Mesenchymal stem cell (in vitro differentiated cells and primary cell): ENCODE measurements at regions not wholly inside any gene's neighbourhood (a gene's known extent, or its start where the extent isn't known, plus 50 kb on each side); places are given as distances from the start of the nearest gene placed in this dataset.

Experiments
- DNase-seq: peaks from one replicate; pipeline ENCODE4 v3.0.0-alpha.2; 2013
- H2AFZ ChIP-seq: one replicate; pipeline ENCODE4 v1.6.1; 2013; ENCODE audit warnings: low read depth, mild to moderate bottlenecking, control low read depth, inconsistent platforms, low read length, moderate library complexity
- H2AK5ac ChIP-seq: 2 replicates; pipeline ENCODE4 v1.6.1; 2013; ENCODE audit warnings: low read length, moderate library complexity, mild to moderate bottlenecking, inconsistent platforms; ENCODE audit not compliant: severe bottlenecking
- H2BK120ac ChIP-seq: one replicate; pipeline ENCODE4 v1.6.1; 2013; ENCODE audit warnings: low read depth, mild to moderate bottlenecking, inconsistent platforms, low read length, moderate library complexity
- H2BK12ac ChIP-seq, 2 experiments: one replicate each; pipeline ENCODE4 v1.6.1; 2013; ENCODE audit warnings: inconsistent platforms in 2 of 2, low read length in 2 of 2, mild to moderate bottlenecking in 2 of 2, moderate library complexity in 2 of 2, control low read depth in 1 of 2
- H2BK15ac ChIP-seq: one replicate; pipeline ENCODE4 v1.6.1; 2013; ENCODE audit warnings: mild to moderate bottlenecking, low read depth, inconsistent platforms; ENCODE audit not compliant: poor library complexity, severe bottlenecking
- H2BK5ac ChIP-seq: 2 replicates; pipeline ENCODE4 v1.6.1; 2013; ENCODE audit warnings: low read depth, mild to moderate bottlenecking, low read length, control low read depth, inconsistent platforms; ENCODE audit not compliant: poor library complexity, severe bottlenecking
- H3K14ac ChIP-seq, 2 experiments: one replicate each; pipeline ENCODE4 v1.6.1; 2013; ENCODE audit warnings: inconsistent platforms in 2 of 2, low read length in 2 of 2, control low read depth in 1 of 2, mild to moderate bottlenecking in 1 of 2, moderate library complexity in 1 of 2
- H3K18ac ChIP-seq, 2 experiments: one replicate each; pipeline ENCODE4 v1.6.1; 2013; ENCODE audit warnings: inconsistent platforms in 2 of 2, low read length in 2 of 2, control low read depth in 1 of 2, low read depth in 1 of 2, mild to moderate bottlenecking in 1 of 2
- H3K23ac ChIP-seq, 2 experiments: one replicate each; pipeline ENCODE4 v1.6.1; 2013; ENCODE audit warnings: inconsistent platforms in 2 of 2, low read length in 2 of 2, mild to moderate bottlenecking in 2 of 2, moderate library complexity in 2 of 2, control low read depth in 1 of 2
- H3K27ac ChIP-seq: 2 replicates; pipeline ENCODE4 v1.5.1; 2013; ENCODE audit warnings: mild to moderate bottlenecking, moderate library complexity, low read length, control low read depth, inconsistent platforms; ENCODE audit not compliant: poor library complexity, severe bottlenecking
- H3K27me3 ChIP-seq, 2 experiments: 2 replicates each; pipeline versions ENCODE4 v1.6.1 to v1.7.0; 2013; ENCODE audit warnings: low read length in 2 of 2, mild to moderate bottlenecking in 2 of 2, moderate library complexity in 2 of 2, control low read depth in 1 of 2, inconsistent platforms in 1 of 2; ENCODE audit not compliant: control insufficient read depth in 1 of 2, insufficient read depth in 1 of 2
- H3K36me3 ChIP-seq, 2 experiments: 2 replicates each; pipeline versions ENCODE4 v1.6.1 to v1.7.0; 2013; ENCODE audit warnings: low read length in 2 of 2, control low read depth in 1 of 2, inconsistent platforms in 1 of 2, low read depth in 1 of 2, mild to moderate bottlenecking in 1 of 2; ENCODE audit not compliant: insufficient read depth in 2 of 2, control insufficient read depth in 1 of 2
- H3K4ac ChIP-seq, 2 experiments: one replicate each; pipeline ENCODE4 v1.6.1; 2013; ENCODE audit warnings: inconsistent platforms in 2 of 2, low read length in 2 of 2, mild to moderate bottlenecking in 2 of 2, moderate library complexity in 2 of 2, control low read depth in 1 of 2, low read depth in 1 of 2
- H3K4me1 ChIP-seq: 2 replicates; pipeline ENCODE4 v1.6.1; 2013; ENCODE audit warnings: low read depth, low read length, control low read depth; ENCODE audit not compliant: control insufficient read depth, insufficient read depth
- H3K4me2 ChIP-seq: 2 replicates; pipeline ENCODE4 v1.6.1; 2013; ENCODE audit warnings: low read length, mild to moderate bottlenecking, inconsistent platforms; ENCODE audit not compliant: poor library complexity, severe bottlenecking
- H3K4me3 ChIP-seq, 2 experiments: 2 replicates each; pipeline versions ENCODE4 v1.5.1 to v1.7.0; 2013; ENCODE audit warnings: low read length in 2 of 2, mild to moderate bottlenecking in 2 of 2, control low read depth in 1 of 2, low read depth in 1 of 2; ENCODE audit not compliant: insufficient read depth in 1 of 2
- H3K79me1 ChIP-seq: replicated peaks from 2 replicates; pipeline ENCODE4 v1.6.1; 2013; ENCODE audit warnings: mild to moderate bottlenecking, control low read depth, low read length, inconsistent platforms; ENCODE audit not compliant: poor library complexity, severe bottlenecking
- H3K9ac ChIP-seq: 2 replicates; pipeline ENCODE4 v1.7.0; 2013; ENCODE audit warnings: mild to moderate bottlenecking, low read length, moderate library complexity
- H3K9me3 ChIP-seq: 2 replicates; pipeline ENCODE4 v1.7.0; 2013; ENCODE audit warnings: mild to moderate bottlenecking, low read length; ENCODE audit not compliant: control insufficient read depth
- H4K8ac ChIP-seq: one replicate; pipeline ENCODE4 v1.6.1; 2013; ENCODE audit warnings: inconsistent platforms, mild to moderate bottlenecking, low read length, moderate library complexity
- H4K91ac ChIP-seq: one replicate; pipeline ENCODE4 v1.6.1; 2013; ENCODE audit warnings: mild to moderate bottlenecking, low read length, inconsistent platforms
- WGBS: methylation state at CpG from one replicate; pipeline ENCODE4 v1.1.7; 2013; ENCODE audit warnings: mixed read lengths; 5-methylcytosine and 5-hydroxymethylcytosine counted together

- no peaks in the 10 kb centered on the region for H3K4me1 ChIP-seq
- no peak overlapping the region for H2AFZ ChIP-seq
- H2AK5ac ChIP-seq: no peak overlapping the region
- H2BK5ac ChIP-seq: no peak overlapping the region
- H3K4ac ChIP-seq: no peak overlapping the region
- no peak overlapping the region for H2BK120ac ChIP-seq
- DNase-seq: no peak
- H3K27ac ChIP-seq: no peak overlapping the region
- no peaks in the 10 kb centered on the region for H3K36me3 ChIP-seq
- H3K79me1 ChIP-seq: no peaks in the 10 kb centered on the region
- H3K27me3 ChIP-seq: no peaks in the 10 kb centered on the region
- no peak overlapping the region for H3K23ac ChIP-seq
- H4K91ac ChIP-seq: no peak overlapping the region
- no peak overlapping the region for H3K9ac ChIP-seq
- no peak overlapping the region for H2BK15ac ChIP-seq
- no peak overlapping the region for H3K4me3 ChIP-seq
- H2BK12ac ChIP-seq: no peak overlapping the region
- H3K9me3 ChIP-seq: no peaks in the 10 kb centered on the region
- no peak overlapping the region for H3K14ac ChIP-seq
- H3K18ac ChIP-seq: no peak overlapping the region
- H3K4me2 ChIP-seq: no peak overlapping the region
- H4K8ac ChIP-seq: no peak overlapping the region
- 97% methylated on average over 2 of the region's 2 CpGs for WGBS
Observed at GRCh38 chr13:102970542-102970941, 95.7 kb downstream of the SLC10A2 start.

- DNase-seq: no peak
- no peak overlapping the region for H3K4ac ChIP-seq
- H2BK15ac ChIP-seq: no peak overlapping the region
- no peaks in the 10 kb centered on the region for H3K9me3 ChIP-seq
- no peaks in the 10 kb centered on the region for H3K27me3 ChIP-seq
- H2BK12ac ChIP-seq: no peak overlapping the region
- no peak overlapping the region for H3K23ac ChIP-seq
- H4K91ac ChIP-seq: no peak overlapping the region
- no peak overlapping the region for H2AFZ ChIP-seq
- H3K18ac ChIP-seq: no peak overlapping the region
- no peak overlapping the region for H2BK120ac ChIP-seq
- H3K9ac ChIP-seq: no peak overlapping the region
- no peaks in the 10 kb centered on the region for H3K36me3 ChIP-seq
- no peaks in the 10 kb centered on the region for H3K79me1 ChIP-seq
- 80% methylated on average over 11 of the region's 11 CpGs for WGBS
- H4K8ac ChIP-seq: no peak overlapping the region
- no peak overlapping the region for H2AK5ac ChIP-seq
- H3K27ac ChIP-seq: no peak overlapping the region
- no peak overlapping the region for H3K4me2 ChIP-seq
- no peaks in the 10 kb centered on the region for H3K4me1 ChIP-seq
- no peak overlapping the region for H3K4me3 ChIP-seq
- H2BK5ac ChIP-seq: no peak overlapping the region
- no peak overlapping the region for H3K14ac ChIP-seq
Observed at GRCh38 chr13:102968572-102969228, 97.5 kb downstream of the SLC10A2 start.

- Histone ChIP-seq H3K23ac (no peak overlapping the region), H3K79me1 (no peaks in the 10 kb centered on the region), H3K9me3 (no peaks in the 10 kb centered on the region), H3K27ac (no peak overlapping the region), H3K4me1 (no peaks in the 10 kb centered on the region), H2AK5ac (no peak overlapping the region), H3K4me3 (no peak overlapping the region), H3K14ac (no peak overlapping the region), H3K18ac (no peak overlapping the region), H3K9ac (no peak overlapping the region), H2AFZ (no peak overlapping the region), H3K36me3 (no peaks in the 10 kb centered on the region), H4K8ac (no peak overlapping the region), H2BK12ac (no peak overlapping the region), H3K4ac (no peak overlapping the region), H3K27me3 (no peaks in the 10 kb centered on the region), H2BK15ac (no peak overlapping the region), H3K4me2 (no peak overlapping the region), H4K91ac (no peak overlapping the region), H2BK5ac (no peak overlapping the region), H2BK120ac (no peak overlapping the region)
- WGBS: no CpG with 5 or more reads among the region's 2 CpGs
- DNase-seq: no peak
Observed at GRCh38 chr13:102965802-102966201, 100.4 kb downstream of the SLC10A2 start.

- Histone ChIP-seq H3K4me2 (no peak overlapping the region), H3K36me3 (no peaks in the 10 kb centered on the region), H3K9ac (no peak overlapping the region), H2BK120ac (no peak overlapping the region), H2BK5ac (no peak overlapping the region), H2AK5ac (no peak overlapping the region), H3K9me3 (no peaks in the 10 kb centered on the region), H2BK12ac (no peak overlapping the region), H3K4me3 (no peak overlapping the region), H3K79me1 (no peaks in the 10 kb centered on the region), H3K23ac (no peak overlapping the region), H4K8ac (no peak overlapping the region), H2AFZ (no peak overlapping the region), H3K27ac (no peak overlapping the region), H3K4me1 (no peaks in the 10 kb centered on the region), H3K14ac (no peak overlapping the region), H2BK15ac (no peak overlapping the region), H3K18ac (no peak overlapping the region), H3K27me3 (peaks cover 0 to 7% of the 10 kb centered on the region in 2 experiments), H3K4ac (no peak overlapping the region), H4K91ac (no peak overlapping the region)
- DNase-seq: no peak
- WGBS: 80% methylated on average over 1 of the region's 2 CpGs
Observed at GRCh38 chr13:102962430-102962829, 103.8 kb downstream of the SLC10A2 start.
